T-helper 17 cell (primary cell): ENCODE measurements at regions not wholly inside any gene's neighbourhood (a gene's known extent, or its start where the extent isn't known, plus 50 kb on each side); places are given as distances from the start of the nearest gene placed in this dataset.

Experiments used
- ATAC-seq: fragments of 150-1000 bp; cut with Tn5 transposase; 2 replicates; pipeline ENCODE4 v1.10.0; 2021; ENCODE audit warnings: mild to moderate bottlenecking, moderate library complexity
- DNase-seq, 3 donors: peaks; one replicate each; pipeline versions ENCODE4 v3.0.0 to v3.0.0-alpha.2; 2020 to 2021
- H3K9me3 ChIP-seq: one replicate; pipeline ENCODE4 v1.7.0; 2013; ENCODE audit warnings: low read length, mild to moderate bottlenecking; ENCODE audit not compliant: control insufficient read depth, poor library complexity, severe bottlenecking
- H3K27ac Mint-ChIP-seq: one replicate; pipeline ENCODE4 v1.8.0; 2022; ENCODE audit warnings: mild to moderate bottlenecking, moderate library complexity, mixed read lengths
- H3K27me3 Mint-ChIP-seq: one replicate; pipeline ENCODE4 v1.8.0; 2022; ENCODE audit warnings: mixed read lengths
- H3K36me3 Mint-ChIP-seq: one replicate; pipeline ENCODE4 v1.8.0; 2022; ENCODE audit warnings: low read depth, mixed read lengths
- H3K4me1 Mint-ChIP-seq: one replicate; pipeline ENCODE4 v1.8.0; 2022; ENCODE audit warnings: mild to moderate bottlenecking, mixed read lengths
- H3K4me3 Mint-ChIP-seq: one replicate; pipeline ENCODE4 v1.8.0; 2022; ENCODE audit warnings: mild to moderate bottlenecking, moderate library complexity, mixed read lengths

DNA sequence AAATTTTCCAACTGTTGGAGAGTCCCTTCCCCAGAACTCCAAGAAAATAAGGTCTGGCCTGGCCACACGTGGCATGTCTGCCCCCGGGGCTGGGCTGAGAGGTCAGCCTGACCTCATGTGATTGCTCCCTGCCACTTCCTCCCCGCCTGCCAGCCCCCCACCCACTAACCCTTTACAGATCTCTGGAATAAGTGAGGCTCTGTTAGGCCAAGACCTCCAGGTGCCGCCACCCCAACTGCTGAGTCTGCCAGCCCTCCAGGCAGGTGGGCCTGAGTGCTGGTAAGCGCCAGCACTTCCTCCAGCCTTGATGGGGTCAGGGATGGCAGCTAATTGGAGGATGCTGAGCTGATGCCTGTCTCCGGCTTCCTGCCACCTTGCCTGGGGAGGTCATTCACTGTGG lies 658.4 kb downstream of the MED13L start:
- DNase-seq (no peak), ATAC-seq (no peak)
- Mint-ChIP-seq H3K27ac (no peak overlapping the region), H3K27me3 (no peaks in the 10 kb centered on the region), H3K4me3 (no peak overlapping the region), H3K4me1 (no peaks in the 10 kb centered on the region), H3K36me3 (no peaks in the 10 kb centered on the region)
- H3K9me3 ChIP-seq, result no peaks in the 10 kb centered on the region

DNA sequence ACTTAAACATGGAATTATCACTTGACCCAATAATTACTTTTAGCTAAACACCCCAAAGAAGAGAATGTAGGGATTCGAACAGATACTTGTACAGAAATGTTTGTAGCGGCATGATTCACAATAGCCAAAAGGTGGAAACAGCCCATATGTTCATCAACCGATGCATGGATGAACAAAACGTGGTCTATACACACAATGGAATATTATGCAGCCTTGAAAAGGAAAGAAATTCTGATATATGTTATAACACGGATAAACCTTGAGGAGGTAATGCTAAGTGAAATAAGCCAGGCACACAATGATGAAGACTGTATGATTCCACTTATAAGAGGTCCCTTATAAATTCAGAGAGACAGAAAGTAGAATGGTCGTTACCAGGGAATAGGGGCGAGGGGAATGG lies 659.4 kb downstream of the MED13L start:
- Mint-ChIP-seq H3K36me3 (no peaks in the 10 kb centered on the region), H3K4me1 (no peaks in the 10 kb centered on the region), H3K27ac (no peak overlapping the region), H3K27me3 (no peaks in the 10 kb centered on the region), H3K4me3 (no peak overlapping the region)
- ATAC-seq (no peak), DNase-seq (no peak)
- no peaks in the 10 kb centered on the region for H3K9me3 ChIP-seq

DNA sequence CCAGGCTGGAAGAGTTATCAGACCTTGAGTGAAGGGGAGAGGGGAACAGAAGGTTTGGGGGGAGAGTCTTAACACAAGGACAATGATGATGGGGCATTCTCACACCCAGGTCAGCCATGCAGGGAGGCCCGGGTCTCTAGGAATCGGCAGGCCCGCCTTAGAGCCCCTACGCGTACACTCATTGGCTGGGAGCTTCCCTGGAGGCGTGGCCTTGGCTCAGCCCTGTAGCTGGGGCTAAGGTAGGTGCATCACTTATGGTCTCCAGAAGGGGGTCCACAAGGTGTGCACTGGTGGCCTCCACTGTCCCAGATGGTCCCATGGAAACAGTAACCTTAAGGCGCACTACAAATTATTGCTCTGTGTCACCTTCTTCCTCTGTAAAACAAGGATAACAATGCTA lies 660.1 kb downstream of the MED13L start:
- DNase-seq (no peak), ATAC-seq (no peak)
- no peaks in the 10 kb centered on the region for H3K27me3 Mint-ChIP-seq
- H3K4me3 Mint-ChIP-seq, result no peak overlapping the region
- no peaks in the 10 kb centered on the region for H3K36me3 Mint-ChIP-seq
- no peaks in the 10 kb centered on the region for H3K4me1 Mint-ChIP-seq
- no peak overlapping the region for H3K27ac Mint-ChIP-seq
- no peaks in the 10 kb centered on the region for H3K9me3 ChIP-seq

DNA sequence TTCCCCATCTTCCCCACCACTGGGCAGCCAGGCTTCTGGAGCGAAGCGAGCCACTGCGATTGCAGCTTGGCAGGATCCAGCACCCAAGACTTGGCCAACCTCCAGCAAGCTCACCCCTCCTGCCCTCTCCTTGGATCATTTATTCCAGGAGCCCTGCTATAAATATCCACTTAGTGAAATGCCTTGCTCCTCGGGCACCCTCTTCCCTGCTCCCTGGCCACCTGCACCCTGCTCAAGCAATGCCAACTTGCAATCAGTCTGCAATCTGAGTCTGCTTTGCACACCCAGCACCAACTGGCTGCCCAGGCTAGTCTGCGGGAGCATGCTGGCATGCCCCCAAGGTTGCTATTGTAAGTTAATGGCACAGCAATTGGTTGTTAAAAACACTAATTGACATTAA lies 666.0 kb downstream of the MED13L start:
- ATAC-seq (no peak), DNase-seq (no peak)
- no peaks in the 10 kb centered on the region for H3K9me3 ChIP-seq
- H3K36me3 Mint-ChIP-seq, result no peaks in the 10 kb centered on the region
- H3K27me3 Mint-ChIP-seq, result no peaks in the 10 kb centered on the region
- no peak overlapping the region for H3K27ac Mint-ChIP-seq
- H3K4me3 Mint-ChIP-seq, result no peak overlapping the region
- H3K4me1 Mint-ChIP-seq, result no peaks in the 10 kb centered on the region

DNA sequence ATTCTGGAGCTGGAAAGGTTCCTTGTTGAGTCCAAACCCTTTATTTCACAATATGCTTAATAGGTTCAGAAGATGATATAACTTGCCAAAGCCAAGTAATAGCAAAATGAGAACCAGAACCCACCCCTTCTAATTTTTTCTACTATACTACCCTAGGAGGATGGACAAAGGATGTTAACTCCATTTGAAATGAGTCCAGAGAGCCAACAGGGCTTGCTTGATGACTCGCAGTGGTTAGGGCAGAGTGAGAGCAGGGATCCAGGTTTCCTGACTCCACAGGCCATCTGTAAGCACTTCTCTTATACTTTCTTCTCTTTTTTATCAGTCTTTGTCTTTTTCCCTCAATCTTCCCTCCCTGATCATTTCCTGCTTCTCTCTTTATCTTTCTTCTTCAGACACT lies 668.1 kb downstream of the MED13L start:
- H3K27me3 Mint-ChIP-seq, result no peaks in the 10 kb centered on the region
- H3K27ac Mint-ChIP-seq, result no peak overlapping the region
- DNase-seq (no peak), ATAC-seq (no peak)
- no peaks in the 10 kb centered on the region for H3K9me3 ChIP-seq
- no peaks in the 10 kb centered on the region for H3K36me3 Mint-ChIP-seq
- H3K4me3 Mint-ChIP-seq, result no peak overlapping the region
- no peaks in the 10 kb centered on the region for H3K4me1 Mint-ChIP-seq

DNA sequence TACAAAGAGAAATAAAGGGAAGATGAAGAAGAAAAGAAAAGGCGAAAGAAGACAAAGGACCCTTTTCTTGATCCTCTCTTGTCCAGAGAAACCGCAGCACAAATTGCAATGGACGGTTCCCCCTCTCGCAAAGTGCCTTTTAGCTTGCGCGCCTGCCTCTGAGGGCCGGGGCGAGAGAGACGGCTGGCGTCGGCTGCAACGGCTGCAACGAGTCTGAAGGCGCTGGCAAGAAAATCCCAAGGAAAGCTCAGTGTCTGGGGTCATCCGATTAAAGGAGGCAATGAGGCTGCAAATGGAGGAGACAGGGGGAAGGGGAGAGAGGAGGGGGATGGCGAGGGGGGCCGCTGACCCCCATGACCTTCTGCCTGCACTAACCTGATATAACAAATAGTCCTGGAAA lies 671.5 kb downstream of the MED13L start:
- Mint-ChIP-seq H3K4me3 (no peak overlapping the region), H3K36me3 (no peaks in the 10 kb centered on the region), H3K27me3 (no peaks in the 10 kb centered on the region)

DNA sequence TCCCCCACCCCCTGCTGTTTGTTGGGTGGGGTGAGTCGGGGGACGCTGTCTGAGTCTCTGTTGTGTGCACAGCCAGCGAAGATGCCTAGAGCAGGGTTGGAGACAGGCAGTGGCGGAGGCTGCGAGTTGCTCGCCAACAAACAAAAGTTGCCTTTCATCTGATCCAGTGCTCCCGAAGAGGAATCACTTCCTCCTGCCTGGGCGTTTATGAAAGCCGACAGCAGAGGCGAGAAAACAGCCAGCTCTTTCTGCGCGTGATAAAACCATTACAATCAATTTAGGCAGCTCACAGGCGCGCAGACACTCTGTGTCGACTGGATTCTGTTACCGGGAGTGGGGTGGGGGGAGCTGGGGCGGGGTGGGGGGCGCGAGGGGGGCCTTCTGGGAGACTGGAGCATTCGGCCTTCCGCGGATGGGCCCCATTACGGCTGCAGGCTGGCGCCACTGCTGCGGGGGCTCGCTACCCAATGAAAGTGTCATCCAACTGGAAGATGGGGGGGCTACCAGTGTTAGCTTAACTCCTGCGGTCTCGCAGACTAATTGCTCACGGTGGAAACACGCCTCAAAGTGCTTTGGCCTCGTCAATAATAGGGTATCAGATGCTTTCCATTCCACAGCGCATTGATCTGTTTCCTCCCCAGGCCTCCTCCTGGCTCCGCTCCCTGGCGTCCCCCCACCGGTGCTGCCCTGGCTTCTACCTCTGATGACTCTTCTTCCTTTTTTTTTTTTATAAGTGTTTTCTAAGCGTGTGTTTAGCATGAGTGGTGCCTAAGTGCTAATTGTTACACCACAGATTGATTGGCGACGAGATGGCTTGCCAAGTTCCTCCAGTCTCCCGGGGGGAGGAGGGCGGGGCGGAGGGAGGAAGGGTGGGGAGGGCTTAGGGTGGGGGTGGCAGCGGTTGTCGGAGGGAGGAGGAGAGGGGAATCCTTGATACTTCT lies 678.4 kb downstream of the MED13L start:
- H3K36me3 Mint-ChIP-seq, result no peaks in the 10 kb centered on the region
- no peak overlapping the region for H3K27ac Mint-ChIP-seq
- no peak overlapping the region for H3K4me3 Mint-ChIP-seq
- DNase-seq, result no peak
- no peak for ATAC-seq
- no peaks in the 10 kb centered on the region for H3K27me3 Mint-ChIP-seq
- H3K4me1 Mint-ChIP-seq, result no peaks in the 10 kb centered on the region
- H3K9me3 ChIP-seq, result no peaks in the 10 kb centered on the region

More for the DNA sequence above, 671.5 kb downstream of the MED13L start:
- no peak overlapping the region for H3K27ac Mint-ChIP-seq
- DNase-seq (no peak), ATAC-seq (no peak)
- no peaks in the 10 kb centered on the region for H3K4me1 Mint-ChIP-seq
- no peaks in the 10 kb centered on the region for H3K9me3 ChIP-seq

DNA sequence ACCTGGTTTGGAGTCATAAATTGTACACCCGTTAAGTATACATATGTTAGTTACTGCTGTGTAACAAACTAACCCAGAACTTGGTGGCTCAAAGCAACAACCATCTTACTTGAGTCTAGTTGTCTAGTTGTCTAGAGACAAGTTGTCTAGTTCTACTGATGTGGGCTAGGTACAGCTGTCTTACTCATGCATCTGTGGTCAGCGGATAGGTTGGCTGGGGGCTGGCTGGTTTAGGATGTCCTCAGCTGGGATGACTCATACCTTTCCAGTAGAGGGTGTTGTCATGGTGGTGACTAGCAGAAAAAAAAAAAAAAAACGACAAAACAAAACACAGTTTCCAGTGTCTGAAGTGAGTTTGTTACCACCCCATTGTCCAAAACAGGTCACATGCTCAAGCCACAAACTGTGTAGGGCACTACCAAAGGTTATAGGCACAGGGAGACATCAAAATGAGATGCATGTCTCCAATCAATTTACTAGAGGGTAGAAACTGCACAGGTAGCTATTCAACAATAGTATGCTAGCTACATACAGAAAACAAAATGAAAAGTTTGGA lies 680.3 kb downstream of the MED13L start:
- no peak for ATAC-seq
- Mint-ChIP-seq H3K36me3 (no peaks in the 10 kb centered on the region), H3K4me1 (no peaks in the 10 kb centered on the region), H3K27me3 (no peaks in the 10 kb centered on the region), H3K4me3 (no peak overlapping the region), H3K27ac (no peak overlapping the region)
- DNase-seq, result no peak
- H3K9me3 ChIP-seq, result no peaks in the 10 kb centered on the region

DNA sequence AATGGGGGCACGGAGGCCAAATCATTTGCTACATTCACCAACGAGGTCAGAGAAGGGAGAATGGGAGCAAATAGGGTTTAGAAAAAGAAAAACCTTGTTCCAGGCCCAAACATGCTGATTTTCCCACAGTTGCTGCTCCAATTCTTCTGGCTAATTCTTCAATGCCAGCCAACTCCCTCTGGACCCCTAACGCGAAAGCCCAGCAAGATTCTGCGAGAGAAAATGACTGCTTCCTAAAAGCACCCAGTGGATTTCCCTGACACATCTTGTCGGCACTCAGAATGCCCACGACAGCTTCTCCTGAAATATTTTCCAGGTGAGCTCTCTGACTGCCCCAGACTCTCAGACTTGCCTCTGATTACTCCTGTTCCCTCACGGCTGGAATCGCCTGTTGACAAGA lies 689.4 kb downstream of the MED13L start:
- Mint-ChIP-seq H3K4me3 (no peak overlapping the region), H3K27ac (no peak overlapping the region), H3K36me3 (no peaks in the 10 kb centered on the region), H3K27me3 (no peaks in the 10 kb centered on the region), H3K4me1 (no peaks in the 10 kb centered on the region)
- H3K9me3 ChIP-seq, result no peaks in the 10 kb centered on the region
- DNase-seq (no peak), ATAC-seq (no peak)

DNA sequence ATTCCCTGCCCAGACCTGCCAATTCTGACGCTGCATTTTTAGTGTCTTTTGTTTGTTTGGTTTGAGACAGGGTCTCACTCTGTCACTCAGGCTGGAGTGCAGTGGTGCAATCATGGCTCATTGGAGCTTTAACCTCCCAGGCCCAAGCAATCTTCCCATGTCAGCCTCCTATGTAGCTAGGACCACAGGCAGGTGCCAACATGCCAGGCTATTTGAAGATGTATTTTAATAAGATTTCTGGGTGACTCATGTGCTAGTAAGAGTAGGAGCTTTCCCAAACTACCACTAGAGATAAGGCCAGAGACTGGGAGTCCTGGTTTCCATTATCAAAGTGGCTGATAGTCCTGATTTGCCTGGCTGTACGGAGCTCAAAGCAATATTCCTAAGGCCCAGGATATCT lies 693.3 kb downstream of the MED13L start:
- H3K4me1 Mint-ChIP-seq, result no peaks in the 10 kb centered on the region
- no peaks in the 10 kb centered on the region for H3K36me3 Mint-ChIP-seq
- no peaks in the 10 kb centered on the region for H3K9me3 ChIP-seq
- no peak for ATAC-seq
- H3K27ac Mint-ChIP-seq, result no peak overlapping the region
- no peaks in the 10 kb centered on the region for H3K27me3 Mint-ChIP-seq
- DNase-seq, result no peak
- H3K4me3 Mint-ChIP-seq, result no peak overlapping the region

DNA sequence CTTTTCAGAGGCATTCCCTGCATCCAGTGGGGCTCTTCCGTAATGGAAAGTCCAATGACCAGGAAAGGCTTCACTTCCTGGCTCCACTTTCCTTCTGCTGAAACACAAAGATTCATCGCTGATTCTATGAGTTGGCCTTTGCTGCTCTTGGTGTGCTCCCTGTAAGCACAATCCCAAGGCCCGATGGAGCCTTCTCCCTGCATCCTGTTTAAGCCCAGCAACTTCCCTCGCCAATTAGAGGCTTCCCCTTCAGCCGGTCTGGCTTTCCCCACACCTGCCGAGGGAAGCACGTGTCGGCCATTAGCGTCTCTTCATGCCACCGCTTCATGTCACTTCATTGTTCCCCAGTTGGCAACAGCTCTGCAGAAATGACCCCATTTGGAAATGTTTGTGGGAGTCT lies 693.9 kb downstream of the MED13L start:
- Mint-ChIP-seq H3K4me3 (no peak overlapping the region), H3K27me3 (no peaks in the 10 kb centered on the region), H3K36me3 (no peaks in the 10 kb centered on the region), H3K4me1 (no peaks in the 10 kb centered on the region), H3K27ac (no peak overlapping the region)
- DNase-seq, result no peak
- H3K9me3 ChIP-seq, result no peaks in the 10 kb centered on the region
- ATAC-seq, result no peak

DNA sequence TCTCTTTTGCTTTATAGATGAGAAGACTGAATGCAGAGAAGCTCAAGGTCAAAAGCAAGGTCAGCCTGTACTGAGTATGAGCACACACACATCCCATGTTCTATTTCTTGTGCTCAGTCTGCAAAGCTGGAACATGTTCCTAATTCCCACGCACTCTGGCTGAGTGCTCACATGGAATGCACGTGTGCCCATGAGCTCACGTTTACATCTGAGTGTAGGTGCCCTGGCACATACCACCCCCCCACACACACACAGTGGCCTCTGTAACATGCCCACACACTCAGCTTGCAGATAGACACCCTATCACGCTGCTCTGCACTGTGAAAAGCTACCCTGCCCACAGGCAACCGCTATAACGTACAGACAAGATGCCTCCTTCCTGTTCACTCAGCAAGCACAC lies 700.1 kb downstream of the MED13L start:
- no peak for ATAC-seq
- H3K36me3 Mint-ChIP-seq, result no peaks in the 10 kb centered on the region
- H3K4me3 Mint-ChIP-seq, result no peak overlapping the region
- no peak overlapping the region for H3K27ac Mint-ChIP-seq
- DNase-seq, result no peak
- H3K27me3 Mint-ChIP-seq, result no peaks in the 10 kb centered on the region
- H3K9me3 ChIP-seq, result no peaks in the 10 kb centered on the region
- no peaks in the 10 kb centered on the region for H3K4me1 Mint-ChIP-seq

DNA sequence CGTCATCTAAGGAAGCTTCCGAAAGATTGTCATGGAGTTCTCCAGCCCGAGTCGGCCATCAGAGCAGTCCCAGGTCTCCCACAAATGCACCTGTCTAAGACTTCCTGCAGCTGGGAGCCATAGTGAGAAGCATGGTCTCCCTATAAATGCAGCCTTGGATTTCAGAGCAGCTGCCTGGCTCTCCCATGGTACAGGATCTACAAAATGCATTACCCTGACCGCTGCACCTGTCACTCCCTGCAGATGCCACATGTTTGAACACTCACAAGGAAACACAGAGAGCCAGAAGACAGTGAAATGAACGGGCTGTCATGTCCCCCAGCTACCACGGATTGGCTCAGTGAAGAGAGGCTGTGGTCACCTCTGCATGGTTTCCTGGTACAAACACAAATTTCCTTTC lies 702.7 kb downstream of the MED13L start:
- no peak for DNase-seq
- Mint-ChIP-seq H3K4me3 (no peak overlapping the region), H3K27me3 (no peaks in the 10 kb centered on the region), H3K4me1 (no peaks in the 10 kb centered on the region), H3K27ac (no peak overlapping the region), H3K36me3 (no peaks in the 10 kb centered on the region)
- no peaks in the 10 kb centered on the region for H3K9me3 ChIP-seq
- ATAC-seq, result no peak

DNA sequence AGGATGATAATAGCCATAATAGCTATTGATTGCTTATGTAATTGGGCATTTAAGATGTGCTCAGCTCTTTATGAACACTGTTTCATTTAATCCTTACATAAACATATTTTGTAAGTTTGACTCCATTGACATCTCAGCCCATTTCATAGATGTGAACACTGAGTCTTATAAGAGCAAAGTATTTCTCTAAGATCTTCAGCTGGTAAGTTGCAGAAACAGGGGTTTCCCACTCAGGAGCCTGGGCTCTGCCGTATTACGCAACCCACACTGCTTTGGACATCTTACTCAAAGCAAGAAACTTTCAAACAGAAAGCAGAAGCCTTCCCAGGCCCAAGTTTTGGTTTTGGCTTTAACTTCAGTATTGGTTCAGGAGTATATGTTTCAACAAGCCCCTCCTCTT lies 705.1 kb downstream of the MED13L start:
- Mint-ChIP-seq H3K27me3 (no peaks in the 10 kb centered on the region), H3K27ac (no peak overlapping the region), H3K4me3 (no peak overlapping the region), H3K36me3 (no peaks in the 10 kb centered on the region), H3K4me1 (no peaks in the 10 kb centered on the region)
- ATAC-seq (no peak), DNase-seq (no peak)
- H3K9me3 ChIP-seq, result no peaks in the 10 kb centered on the region
